ENCODE measurements at regions not wholly inside any gene's neighbourhood (a gene's known extent, or its start where the extent isn't known, plus 50 kb on each side); places are given as distances from the start of the nearest gene placed in this dataset.

GRCh38 chr13:47251771-47252170 lies 354.9 kb upstream of the HTR2A start:
- peak in 1 of 2 experiments; percentile 18 for DNase-seq (ENCODE audit: low read depth in 2 of 2)

- DNase-seq (ENCODE audit: low read depth in 2 of 2), result peak; percentile 44 to 47
Measured at GRCh38 chr13:47250146-47250545, 353.3 kb upstream of the HTR2A start.

- peak in 1 of 2 experiments; percentile 3 for DNase-seq (ENCODE audit: low read depth in 2 of 2)
Measured at GRCh38 chr13:47249266-47249665, 352.4 kb upstream of the HTR2A start.

- no peak for DNase-seq (ENCODE audit: low read depth in 2 of 2)
Measured at GRCh38 chr13:47241446-47241845, 344.6 kb upstream of the HTR2A start.

- no peak for DNase-seq (ENCODE audit: low read depth in 2 of 2)
Measured at GRCh38 chr13:47239025-47239424, 342.2 kb upstream of the HTR2A start.

- DNase-seq (ENCODE audit: low read depth in 2 of 2), result no peak
Measured at GRCh38 chr13:47237571-47237970, 340.7 kb upstream of the HTR2A start.

- DNase-seq (ENCODE audit: low read depth in 2 of 2), result no peak
Measured at GRCh38 chr13:47233734-47234133, 336.9 kb upstream of the HTR2A start.

GRCh38 chr13:47232516-47232915 lies 335.7 kb upstream of the HTR2A start:
- no peak for DNase-seq (ENCODE audit: low read depth in 2 of 2)

GRCh38 chr13:47230155-47230554 lies 333.3 kb upstream of the HTR2A start:
- no peak for DNase-seq (ENCODE audit: low read depth in 2 of 2)

- DNase-seq (ENCODE audit: low read depth in 2 of 2), result no peak
Measured at GRCh38 chr13:47226516-47226915, 329.7 kb upstream of the HTR2A start.

GRCh38 chr13:47220453-47221140 lies 323.7 kb upstream of the HTR2A start:
- no peak for DNase-seq (ENCODE audit: low read depth in 2 of 2)

- DNase-seq (ENCODE audit: low read depth in 2 of 2), result no peak
Measured at GRCh38 chr13:47218611-47219010, 321.8 kb upstream of the HTR2A start.

- DNase-seq (ENCODE audit: low read depth in 2 of 2), result peak; percentile 6 to 10
Measured at GRCh38 chr13:47216176-47216822, 319.4 kb upstream of the HTR2A start.

GRCh38 chr13:47215736-47216135 lies 318.9 kb upstream of the HTR2A start:
- DNase-seq (ENCODE audit: low read depth in 2 of 2), result peak; percentile 60 to 64

GRCh38 chr13:47213047-47213446 lies 316.2 kb upstream of the HTR2A start:
- no peak for DNase-seq (ENCODE audit: low read depth in 2 of 2)

- no peak for DNase-seq (ENCODE audit: low read depth in 2 of 2)
Measured at GRCh38 chr13:47211106-47211505, 314.3 kb upstream of the HTR2A start.

- no peak for DNase-seq (ENCODE audit: low read depth in 2 of 2)
Measured at GRCh38 chr13:47206111-47206510, 309.3 kb upstream of the HTR2A start.

GRCh38 chr13:47190696-47191305 lies 293.9 kb upstream of the HTR2A start:
- DNase-seq (ENCODE audit: low read depth in 2 of 2), result no peak

- DNase-seq (ENCODE audit: low read depth in 2 of 2), result no peak
Measured at GRCh38 chr13:47188802-47189201, 291.9 kb upstream of the HTR2A start.

- no peak for DNase-seq (ENCODE audit: low read depth in 2 of 2)
Measured at GRCh38 chr13:47186471-47186870, 289.6 kb upstream of the HTR2A start.

- DNase-seq (ENCODE audit: low read depth in 2 of 2), result no peak
Measured at GRCh38 chr13:47184321-47184720, 287.5 kb upstream of the HTR2A start.

GRCh38 chr13:47179321-47179720 lies 282.5 kb upstream of the HTR2A start:
- no peak for DNase-seq (ENCODE audit: low read depth in 2 of 2)
